ENCODE measurements at regions not wholly inside any gene's neighbourhood (a gene's known extent, or its start where the extent isn't known, plus 50 kb on each side); places are given as distances from the start of the nearest gene placed in this dataset.

DNA sequence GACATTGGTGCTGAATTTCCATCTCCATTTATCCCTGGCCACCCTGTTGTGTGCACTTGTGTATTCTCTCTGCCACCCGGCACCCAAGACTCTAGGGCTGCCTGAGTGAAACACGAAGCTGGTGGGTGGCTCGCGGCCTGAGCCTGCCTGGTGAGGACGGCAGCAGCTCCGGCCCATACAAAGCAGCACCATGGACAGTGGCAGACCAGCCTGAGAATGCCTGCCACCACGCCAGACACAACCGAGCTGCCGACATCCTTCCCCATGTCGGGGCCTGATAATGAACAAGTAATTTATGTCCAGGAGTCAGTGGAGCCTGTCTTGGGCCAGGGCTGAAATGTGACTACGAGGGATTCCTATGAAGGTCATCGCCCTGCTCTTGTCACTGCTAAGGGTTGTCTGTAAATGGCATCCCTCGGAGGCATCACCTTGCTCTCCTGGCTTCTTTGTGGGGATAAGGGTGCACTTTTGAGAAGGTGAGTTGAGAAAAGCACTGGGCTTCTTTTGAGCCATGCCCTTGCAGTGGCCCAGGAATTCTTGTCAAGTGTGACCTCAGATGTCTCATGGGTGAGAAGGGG, 175.7 kb downstream of the MELK start (continued):
- TF ChIP-seq RBFOX2 (IDR thresholded peaks at IDR 0.05; ENCODE audit: low read depth, low read length), result no peak
- TF ChIP-seq, protein P1, sequence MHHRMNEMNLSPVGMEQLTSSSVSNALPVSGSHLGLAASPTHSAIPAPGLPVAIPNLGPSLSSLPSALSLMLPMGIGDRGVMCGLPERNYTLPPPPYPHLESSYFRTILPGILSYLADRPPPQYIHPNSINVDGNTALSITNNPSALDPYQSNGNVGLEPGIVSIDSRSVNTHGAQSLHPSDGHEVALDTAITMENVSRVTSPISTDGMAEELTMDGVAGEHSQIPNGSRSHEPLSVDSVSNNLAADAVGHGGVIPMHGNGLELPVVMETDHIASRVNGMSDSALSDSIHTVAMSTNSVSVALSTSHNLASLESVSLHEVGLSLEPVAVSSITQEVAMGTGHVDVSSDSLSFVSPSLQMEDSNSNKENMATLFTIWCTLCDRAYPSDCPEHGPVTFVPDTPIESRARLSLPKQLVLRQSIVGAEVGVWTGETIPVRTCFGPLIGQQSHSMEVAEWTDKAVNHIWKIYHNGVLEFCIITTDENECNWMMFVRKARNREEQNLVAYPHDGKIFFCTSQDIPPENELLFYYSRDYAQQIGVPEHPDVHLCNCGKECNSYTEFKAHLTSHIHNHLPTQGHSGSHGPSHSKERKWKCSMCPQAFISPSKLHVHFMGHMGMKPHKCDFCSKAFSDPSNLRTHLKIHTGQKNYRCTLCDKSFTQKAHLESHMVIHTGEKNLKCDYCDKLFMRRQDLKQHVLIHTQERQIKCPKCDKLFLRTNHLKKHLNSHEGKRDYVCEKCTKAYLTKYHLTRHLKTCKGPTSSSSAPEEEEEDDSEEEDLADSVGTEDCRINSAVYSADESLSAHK (CRISPR knock-in tag; IDR thresholded peaks at IDR 0.05; ENCODE audit: borderline replicate concordance), result no peak; the same call in 1 of the 2 replicates
- no peak for TF ChIP-seq ZFP1 (CRISPR knock-in tag; IDR thresholded peaks at IDR 0.05)
- TF ChIP-seq MZF1 (CRISPR knock-in tag; IDR thresholded peaks at IDR 0.05; ENCODE audit: borderline replicate concordance), result no peak
- TF ChIP-seq, protein P2, sequence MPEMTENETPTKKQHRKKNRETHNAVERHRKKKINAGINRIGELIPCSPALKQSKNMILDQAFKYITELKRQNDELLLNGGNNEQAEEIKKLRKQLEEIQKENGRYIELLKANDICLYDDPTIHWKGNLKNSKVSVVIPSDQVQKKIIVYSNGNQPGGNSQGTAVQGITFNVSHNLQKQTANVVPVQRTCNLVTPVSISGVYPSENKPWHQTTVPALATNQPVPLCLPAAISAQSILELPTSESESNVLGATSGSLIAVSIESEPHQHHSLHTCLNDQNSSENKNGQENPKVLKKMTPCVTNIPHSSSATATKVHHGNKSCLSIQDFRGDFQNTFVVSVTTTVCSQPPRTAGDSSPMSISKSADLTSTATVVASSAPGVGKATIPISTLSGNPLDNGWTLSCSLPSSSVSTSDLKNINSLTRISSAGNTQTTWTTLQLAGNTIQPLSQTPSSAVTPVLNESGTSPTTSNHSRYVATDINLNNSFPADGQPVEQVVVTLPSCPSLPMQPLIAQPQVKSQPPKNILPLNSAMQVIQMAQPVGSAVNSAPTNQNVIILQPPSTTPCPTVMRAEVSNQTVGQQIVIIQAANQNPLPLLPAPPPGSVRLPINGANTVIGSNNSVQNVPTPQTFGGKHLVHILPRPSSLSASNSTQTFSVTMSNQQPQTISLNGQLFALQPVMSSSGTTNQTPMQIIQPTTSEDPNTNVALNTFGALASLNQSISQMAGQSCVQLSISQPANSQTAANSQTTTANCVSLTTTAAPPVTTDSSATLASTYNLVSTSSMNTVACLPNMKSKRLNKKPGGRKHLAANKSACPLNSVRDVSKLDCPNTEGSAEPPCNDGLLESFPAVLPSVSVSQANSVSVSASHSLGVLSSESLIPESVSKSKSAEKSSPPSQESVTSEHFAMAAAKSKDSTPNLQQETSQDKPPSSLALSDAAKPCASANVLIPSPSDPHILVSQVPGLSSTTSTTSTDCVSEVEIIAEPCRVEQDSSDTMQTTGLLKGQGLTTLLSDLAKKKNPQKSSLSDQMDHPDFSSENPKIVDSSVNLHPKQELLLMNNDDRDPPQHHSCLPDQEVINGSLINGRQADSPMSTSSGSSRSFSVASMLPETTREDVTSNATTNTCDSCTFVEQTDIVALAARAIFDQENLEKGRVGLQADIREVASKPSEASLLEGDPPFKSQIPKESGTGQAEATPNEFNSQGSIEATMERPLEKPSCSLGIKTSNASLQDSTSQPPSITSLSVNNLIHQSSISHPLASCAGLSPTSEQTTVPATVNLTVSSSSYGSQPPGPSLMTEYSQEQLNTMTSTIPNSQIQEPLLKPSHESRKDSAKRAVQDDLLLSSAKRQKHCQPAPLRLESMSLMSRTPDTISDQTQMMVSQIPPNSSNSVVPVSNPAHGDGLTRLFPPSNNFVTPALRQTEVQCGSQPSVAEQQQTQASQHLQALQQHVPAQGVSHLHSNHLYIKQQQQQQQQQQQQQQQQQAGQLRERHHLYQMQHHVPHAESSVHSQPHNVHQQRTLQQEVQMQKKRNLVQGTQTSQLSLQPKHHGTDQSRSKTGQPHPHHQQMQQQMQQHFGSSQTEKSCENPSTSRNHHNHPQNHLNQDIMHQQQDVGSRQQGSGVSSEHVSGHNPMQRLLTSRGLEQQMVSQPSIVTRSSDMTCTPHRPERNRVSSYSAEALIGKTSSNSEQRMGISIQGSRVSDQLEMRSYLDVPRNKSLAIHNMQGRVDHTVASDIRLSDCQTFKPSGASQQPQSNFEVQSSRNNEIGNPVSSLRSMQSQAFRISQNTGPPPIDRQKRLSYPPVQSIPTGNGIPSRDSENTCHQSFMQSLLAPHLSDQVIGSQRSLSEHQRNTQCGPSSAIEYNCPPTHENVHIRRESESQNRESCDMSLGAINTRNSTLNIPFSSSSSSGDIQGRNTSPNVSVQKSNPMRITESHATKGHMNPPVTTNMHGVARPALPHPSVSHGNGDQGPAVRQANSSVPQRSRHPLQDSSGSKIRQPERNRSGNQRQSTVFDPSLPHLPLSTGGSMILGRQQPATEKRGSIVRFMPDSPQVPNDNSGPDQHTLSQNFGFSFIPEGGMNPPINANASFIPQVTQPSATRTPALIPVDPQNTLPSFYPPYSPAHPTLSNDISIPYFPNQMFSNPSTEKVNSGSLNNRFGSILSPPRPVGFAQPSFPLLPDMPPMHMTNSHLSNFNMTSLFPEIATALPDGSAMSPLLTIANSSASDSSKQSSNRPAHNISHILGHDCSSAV (CRISPR knock-in tag; IDR thresholded peaks at IDR 0.05; ENCODE audit: borderline replicate concordance), result no peak
- no peak for TF ChIP-seq ZEB1 (IDR thresholded peaks at IDR 0.05; ENCODE audit: insufficient replicate concordance, low read depth)
- TF ChIP-seq ZFX (CRISPR knock-in tag; IDR thresholded peaks at IDR 0.05; ENCODE audit: low read depth), result no peak
- TF ChIP-seq CC2D1A (CRISPR knock-in tag; IDR thresholded peaks at IDR 0.05), result no peak
- no peak for TF ChIP-seq CHD4 (IDR thresholded peaks at IDR 0.05; ENCODE audit: borderline replicate concordance, low read length)
- TF ChIP-seq, protein P3, sequence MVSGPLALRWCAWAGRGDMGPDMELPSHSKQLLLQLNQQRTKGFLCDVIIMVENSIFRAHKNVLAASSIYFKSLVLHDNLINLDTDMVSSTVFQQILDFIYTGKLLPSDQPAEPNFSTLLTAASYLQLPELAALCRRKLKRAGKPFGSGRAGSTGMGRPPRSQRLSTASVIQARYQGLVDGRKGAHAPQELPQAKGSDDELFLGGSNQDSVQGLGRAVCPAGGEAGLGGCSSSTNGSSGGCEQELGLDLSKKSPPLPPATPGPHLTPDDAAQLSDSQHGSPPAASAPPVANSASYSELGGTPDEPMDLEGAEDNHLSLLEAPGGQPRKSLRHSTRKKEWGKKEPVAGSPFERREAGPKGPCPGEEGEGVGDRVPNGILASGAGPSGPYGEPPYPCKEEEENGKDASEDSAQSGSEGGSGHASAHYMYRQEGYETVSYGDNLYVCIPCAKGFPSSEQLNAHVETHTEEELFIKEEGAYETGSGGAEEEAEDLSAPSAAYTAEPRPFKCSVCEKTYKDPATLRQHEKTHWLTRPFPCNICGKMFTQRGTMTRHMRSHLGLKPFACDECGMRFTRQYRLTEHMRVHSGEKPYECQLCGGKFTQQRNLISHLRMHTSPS (CRISPR knock-in tag; IDR thresholded peaks at IDR 0.05; ENCODE audit: low read depth), result no peak
- no peak for TF ChIP-seq MBD4 (IDR thresholded peaks at IDR 0.05; ENCODE audit: borderline replicate concordance, low read length)
- no peak for TF ChIP-seq NR2C2 (CRISPR knock-in tag; IDR thresholded peaks at IDR 0.05; ENCODE audit: borderline replicate concordance)
- TF ChIP-seq SOX5 (CRISPR knock-in tag; IDR thresholded peaks at IDR 0.05; ENCODE audit: borderline replicate concordance), result peak; percentile 18; the same call in 1 of the 2 replicates
- peak; percentile 75 for TF ChIP-seq ZNF792 (CRISPR knock-in tag; IDR thresholded peaks at IDR 0.05)
- TF ChIP-seq, protein P4, sequence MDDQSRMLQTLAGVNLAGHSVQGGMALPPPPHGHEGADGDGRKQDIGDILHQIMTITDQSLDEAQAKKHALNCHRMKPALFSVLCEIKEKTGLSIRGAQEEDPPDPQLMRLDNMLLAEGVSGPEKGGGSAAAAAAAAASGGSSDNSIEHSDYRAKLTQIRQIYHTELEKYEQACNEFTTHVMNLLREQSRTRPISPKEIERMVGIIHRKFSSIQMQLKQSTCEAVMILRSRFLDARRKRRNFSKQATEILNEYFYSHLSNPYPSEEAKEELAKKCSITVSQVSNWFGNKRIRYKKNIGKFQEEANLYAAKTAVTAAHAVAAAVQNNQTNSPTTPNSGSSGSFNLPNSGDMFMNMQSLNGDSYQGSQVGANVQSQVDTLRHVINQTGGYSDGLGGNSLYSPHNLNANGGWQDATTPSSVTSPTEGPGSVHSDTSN (CRISPR knock-in tag; IDR thresholded peaks at IDR 0.05; ENCODE audit: borderline replicate concordance), result peak; percentile 67; the same call in 1 of the 2 replicates
